Cortex of kidney (tissue), 1 donor: ENCODE measurements at regions not wholly inside any gene's neighbourhood (a gene's known extent, or its start where the extent isn't known, plus 50 kb on each side); places are given as distances from the start of the nearest gene placed in this dataset.

Experiments
- DNase-seq: peaks from one replicate; lab custom pipeline; 2025; lab: John Stamatoyannopoulos, UW

GRCh38 chr12:127888943-127889719, 377.8 kb upstream of the TMEM132C start:
- DNase-seq: no peak

GRCh38 chr12:127893895-127894609, 372.9 kb upstream of the TMEM132C start:
- no peak for DNase-seq

- no peak for DNase-seq
Measured at GRCh38 chr12:127896661-127897060, 370.3 kb upstream of the TMEM132C start.

DNA sequence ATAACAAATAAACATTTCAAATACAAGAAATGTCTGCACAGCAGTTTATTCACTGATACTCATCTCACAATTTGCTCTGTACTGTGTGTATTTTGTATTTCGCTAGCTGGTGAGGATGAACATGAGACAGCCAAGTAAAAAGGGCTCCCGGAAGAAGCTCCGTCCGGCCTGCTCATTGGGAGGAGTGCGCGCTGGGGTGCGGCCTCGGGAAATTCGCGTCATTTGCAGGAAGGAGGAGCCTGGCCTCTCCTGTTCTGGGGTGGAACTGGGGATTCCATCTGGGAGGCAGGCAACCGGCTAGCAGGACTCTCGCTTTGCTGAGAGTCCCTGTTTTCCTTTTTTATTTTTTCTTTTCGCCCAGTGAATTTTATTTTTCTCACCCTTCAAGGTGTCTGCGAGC, 368.4 kb upstream of the TMEM132C start:
- DNase-seq: no peak

DNA sequence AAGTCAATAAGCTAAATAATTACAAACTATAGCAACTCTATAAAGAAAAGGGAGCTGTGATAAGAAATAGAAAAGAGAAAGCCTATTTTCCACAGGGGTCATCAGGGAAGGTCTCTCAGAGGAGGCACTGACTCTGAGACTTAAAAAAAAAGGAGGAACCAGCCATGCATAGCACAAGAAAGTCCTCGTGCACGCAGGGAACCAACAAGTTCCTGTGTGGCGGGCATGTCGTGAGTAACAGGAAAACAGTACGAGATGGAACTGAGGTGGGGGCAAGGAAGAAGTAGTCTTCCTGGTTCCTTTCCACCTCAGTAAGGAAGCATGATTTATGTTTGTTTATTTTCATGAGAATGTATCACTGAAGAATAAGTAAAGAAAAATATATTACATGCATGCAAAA, 367.0 kb upstream of the TMEM132C start:
- no peak for DNase-seq

- DNase-seq: no peak
Measured at GRCh38 chr12:127900386-127900785, 366.6 kb upstream of the TMEM132C start.

- DNase-seq: no peak
Measured at GRCh38 chr12:127903146-127903545, 363.8 kb upstream of the TMEM132C start.

GRCh38 chr12:127909041-127909440, 357.9 kb upstream of the TMEM132C start:
- DNase-seq: no peak

GRCh38 chr12:127911291-127911690, 355.7 kb upstream of the TMEM132C start:
- DNase-seq: no peak

DNA sequence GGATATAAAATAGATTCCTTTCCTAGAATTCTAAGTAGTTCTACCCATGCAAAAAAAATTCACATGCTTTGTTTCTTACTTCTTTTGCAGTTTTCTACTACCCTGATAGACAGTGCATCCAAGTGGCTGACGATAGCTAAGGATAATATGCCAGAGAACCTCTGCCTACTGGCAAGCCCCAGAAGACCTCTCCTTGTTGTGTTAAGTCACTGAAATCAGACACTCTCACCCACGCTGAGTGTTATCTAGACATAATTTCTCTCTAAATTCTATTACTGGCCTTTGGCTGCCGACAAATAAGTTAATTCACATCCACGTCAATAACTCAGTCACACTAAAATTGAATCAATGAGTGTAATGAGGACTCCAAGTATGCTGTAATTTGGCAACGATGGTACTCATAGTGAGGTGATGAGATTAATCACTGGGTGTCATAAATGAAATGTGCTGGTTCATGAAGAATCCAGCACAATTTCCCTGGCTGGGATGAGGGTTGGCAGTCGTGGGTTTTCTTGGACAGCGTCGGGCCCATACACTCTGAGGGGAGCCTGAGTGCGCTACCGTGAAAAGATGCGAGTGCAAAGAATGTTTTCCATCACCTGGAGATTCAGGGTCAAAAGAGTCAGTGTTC, 354.8 kb upstream of the TMEM132C start:
- no peak for DNase-seq

- no peak for DNase-seq
Measured at GRCh38 chr12:127923501-127923900, 343.5 kb upstream of the TMEM132C start.

DNA sequence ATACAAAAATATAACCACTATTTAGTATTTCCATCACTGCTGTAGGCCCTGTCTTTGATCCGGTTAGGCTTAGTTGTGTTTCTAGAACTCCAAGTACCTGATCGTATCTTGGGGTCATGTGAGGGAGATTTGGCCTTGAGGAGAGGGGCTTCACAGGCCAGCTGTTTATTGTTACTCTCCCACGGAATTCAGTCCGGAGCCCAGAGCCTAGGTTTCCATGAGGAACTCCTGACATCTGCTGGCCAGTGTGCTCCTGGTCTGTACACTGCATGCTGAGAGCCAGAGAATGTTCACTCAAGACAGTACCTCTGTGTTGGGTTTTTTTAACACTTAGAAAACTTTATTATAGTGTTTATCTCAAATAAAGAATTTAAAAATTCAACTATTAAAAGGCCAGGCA, 341.0 kb upstream of the TMEM132C start:
- no peak for DNase-seq

GRCh38 chr12:127928178-127928577, 338.8 kb upstream of the TMEM132C start:
- DNase-seq: no peak

DNA sequence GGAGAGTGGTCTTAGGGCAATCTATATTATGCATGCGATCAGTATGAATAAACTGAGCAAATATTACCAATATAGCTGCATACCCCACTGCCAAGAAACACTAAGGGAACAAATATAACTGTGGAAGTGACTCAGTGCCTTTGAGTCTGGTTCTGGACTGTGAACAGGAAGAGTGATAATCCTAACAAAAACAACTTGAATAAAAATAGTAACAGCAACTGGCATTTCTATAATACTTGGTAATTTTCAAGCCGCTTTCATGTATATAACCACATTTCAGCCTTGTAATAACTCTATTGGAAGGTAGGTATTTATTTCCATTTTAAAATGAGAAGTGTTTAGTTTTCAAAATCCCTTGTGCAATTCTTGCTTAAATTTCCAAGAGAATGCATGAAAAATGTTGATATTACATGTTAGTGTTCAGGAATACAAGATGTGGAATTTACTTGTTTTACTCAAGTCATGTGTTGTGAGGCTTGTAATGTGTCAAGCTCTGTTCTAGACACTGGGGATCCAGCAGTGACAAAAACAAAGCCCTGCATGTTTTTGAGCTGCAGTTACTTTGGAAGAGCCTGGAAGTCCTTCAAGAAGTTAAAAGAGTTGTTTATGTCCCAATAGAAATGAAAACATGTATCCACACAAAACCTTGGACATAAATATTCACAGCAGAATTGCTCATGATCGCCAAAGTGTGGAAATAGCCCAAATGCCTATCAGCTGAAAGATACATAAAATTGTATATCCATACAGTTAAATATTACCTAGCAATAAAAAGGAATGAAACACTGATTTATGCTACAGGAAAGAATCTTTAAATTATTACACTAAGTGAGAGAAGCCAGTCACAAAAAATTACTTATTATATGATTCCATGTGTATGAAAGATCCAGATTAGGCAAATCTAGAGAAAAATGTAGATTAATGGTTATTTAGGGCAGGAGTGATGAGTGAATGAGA, 338.1 kb upstream of the TMEM132C start:
- DNase-seq: no peak

- DNase-seq: no peak
Measured at GRCh38 chr12:127930122-127930521, 336.8 kb upstream of the TMEM132C start.

DNA sequence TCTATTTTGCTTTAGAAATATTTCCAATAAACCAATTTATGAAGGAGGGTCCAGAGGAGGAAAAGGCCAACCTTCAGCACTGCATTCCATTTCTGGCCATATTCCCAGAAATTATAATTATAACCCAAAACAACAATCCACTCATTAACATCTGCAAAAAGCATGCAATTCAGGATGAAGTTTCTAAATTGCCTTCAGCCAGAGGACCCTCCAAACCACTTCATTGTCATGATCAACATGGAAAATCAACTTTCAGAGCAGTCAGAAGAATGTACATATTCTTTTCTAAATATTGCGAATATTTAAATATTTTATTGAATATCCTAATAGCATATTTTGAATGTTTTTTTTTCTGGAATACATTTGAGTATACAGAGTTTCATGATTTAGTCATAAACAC, 332.6 kb upstream of the TMEM132C start:
- DNase-seq: no peak

GRCh38 chr12:127936463-127936862, 330.5 kb upstream of the TMEM132C start:
- DNase-seq: no peak

GRCh38 chr12:127941332-127941731, 325.6 kb upstream of the TMEM132C start:
- DNase-seq: no peak

GRCh38 chr12:127942981-127943380, 324.0 kb upstream of the TMEM132C start:
- DNase-seq: no peak

GRCh38 chr12:127943481-127944210, 323.3 kb upstream of the TMEM132C start:
- DNase-seq: no peak

GRCh38 chr12:127944211-127944899, 322.6 kb upstream of the TMEM132C start:
- no peak for DNase-seq
